Activated CD4-positive, alpha-beta T cell treated with anti-CD3 and anti-CD28 coated beads, Interleukin-2, amount 50 U/mL, for 16 hours (primary cell): ENCODE measurements at regions not wholly inside any gene's neighbourhood (a gene's known extent, or its start where the extent isn't known, plus 50 kb on each side); places are given as distances from the start of the nearest gene placed in this dataset.
"Not testable (repeated sequence)": the region's sequence is repeated elsewhere in the genome, so short reads cannot be mapped to it uniquely, and the experiment has no call there.

Source experiments
- DNase-seq: peaks from one replicate; pipeline ENCODE4 v3.0.0-alpha.2; 2020

DNA sequence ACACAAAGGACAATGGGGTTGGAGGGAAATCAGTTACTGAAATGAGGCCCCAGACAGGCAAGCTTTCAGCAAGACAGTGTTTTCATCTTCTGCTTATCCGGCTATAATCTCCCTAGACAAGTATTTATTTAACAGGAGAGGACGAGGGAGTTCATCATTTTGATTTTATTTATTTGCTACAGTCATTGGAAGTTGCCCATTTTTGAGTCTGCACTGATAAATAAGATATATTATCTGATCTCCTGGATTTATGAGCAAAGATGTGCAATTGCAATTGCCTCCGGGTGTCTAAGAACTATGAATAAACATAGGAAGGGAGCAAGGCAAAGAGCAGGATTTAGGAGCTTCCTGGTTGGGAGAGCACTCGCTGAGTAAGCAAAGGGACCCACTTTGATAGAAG, 263.2 kb upstream of the EDA2R start:
- no peak for DNase-seq

- no peak for DNase-seq
Observed at GRCh38 chrX:66900886-66901285, 262.0 kb upstream of the EDA2R start.

GRCh38 chrX:66892004-66892403, 253.1 kb upstream of the EDA2R start:
- no peak for DNase-seq

DNA sequence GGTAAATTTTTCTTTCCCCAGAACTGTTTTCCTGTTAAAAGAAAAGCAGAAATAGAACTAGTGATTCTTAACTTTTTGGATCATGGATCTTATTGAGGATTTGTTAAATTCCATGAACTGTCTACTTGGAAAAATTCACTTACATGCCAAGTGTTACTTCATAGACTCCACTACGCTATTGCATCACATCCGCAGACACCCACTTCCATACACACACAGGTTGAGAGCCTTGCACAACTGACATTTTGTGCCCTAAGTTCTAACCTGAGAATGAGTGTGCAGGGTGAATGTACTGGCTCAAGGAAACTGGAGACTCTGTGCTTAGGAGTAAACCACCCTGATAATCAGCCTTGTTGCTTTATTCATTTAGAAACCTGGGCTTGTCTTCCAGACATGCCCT, 250.5 kb upstream of the EDA2R start:
- no peak for DNase-seq

GRCh38 chrX:66882101-66882500, 243.2 kb upstream of the EDA2R start:
- DNase-seq: no peak

DNA sequence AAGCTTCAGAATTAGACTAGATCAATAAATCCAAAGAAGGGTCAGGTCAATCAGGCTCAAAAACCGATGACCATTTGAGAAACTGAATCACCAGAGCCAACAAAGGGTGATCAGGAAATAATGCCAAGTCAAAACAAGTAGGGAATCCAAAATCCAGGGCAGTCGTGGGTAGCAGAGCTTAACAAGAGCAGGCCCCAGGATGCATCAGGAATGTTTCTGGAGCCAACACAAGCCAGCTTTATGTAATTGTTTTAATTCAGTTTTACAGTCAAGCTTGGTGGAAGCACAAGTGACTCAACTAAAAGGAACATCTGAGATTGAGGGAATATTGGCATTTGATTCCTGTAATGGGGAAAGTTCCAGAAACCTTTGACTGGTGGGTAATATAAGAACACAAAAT, 237.9 kb upstream of the EDA2R start:
- no peak for DNase-seq

GRCh38 chrX:66872771-66873170, 233.9 kb upstream of the EDA2R start:
- DNase-seq: no peak

DNA sequence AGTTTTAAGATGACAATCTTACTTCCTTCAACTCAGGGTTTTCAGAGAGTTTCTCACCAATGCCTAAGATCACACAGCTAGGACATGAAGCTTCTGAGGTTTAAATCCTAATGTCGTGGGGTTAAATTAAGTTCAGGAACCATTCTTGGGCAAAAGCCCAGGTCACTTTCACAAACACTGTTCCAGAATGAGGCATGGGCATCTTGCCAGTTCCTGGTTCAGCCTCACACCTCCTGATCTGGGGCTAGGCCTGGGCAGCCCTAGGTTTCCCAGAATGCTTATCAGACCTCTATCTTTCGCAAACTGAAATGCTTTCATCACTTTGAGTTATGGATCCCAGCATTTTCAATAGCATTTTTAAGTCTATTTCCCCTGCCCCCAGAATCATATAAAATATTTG, 224.8 kb upstream of the EDA2R start:
- DNase-seq: no peak

GRCh38 chrX:66833426-66833825, 194.5 kb upstream of the EDA2R start:
- DNase-seq: peak; percentile 67

DNA sequence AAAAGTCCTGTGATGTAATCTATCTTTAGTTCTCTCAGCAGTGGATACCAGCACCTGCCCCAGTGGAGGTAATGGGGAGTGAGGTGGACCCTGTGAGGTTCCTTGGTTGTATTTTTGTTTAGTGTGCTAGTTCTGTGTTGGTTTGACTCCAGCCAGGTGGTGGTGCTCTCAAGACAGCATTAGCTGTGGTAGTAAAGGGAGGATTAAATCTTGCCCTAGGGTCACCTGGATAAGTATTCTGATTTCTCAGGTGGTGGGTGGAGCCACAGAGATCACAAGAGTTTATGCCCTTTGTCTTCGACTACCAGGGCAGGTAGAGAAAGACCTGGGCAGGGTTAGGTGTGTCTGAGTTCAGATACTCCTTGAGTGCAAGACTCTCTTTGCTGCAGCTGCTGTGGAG, 176.3 kb upstream of the EDA2R start:
- DNase-seq: no peak

DNA sequence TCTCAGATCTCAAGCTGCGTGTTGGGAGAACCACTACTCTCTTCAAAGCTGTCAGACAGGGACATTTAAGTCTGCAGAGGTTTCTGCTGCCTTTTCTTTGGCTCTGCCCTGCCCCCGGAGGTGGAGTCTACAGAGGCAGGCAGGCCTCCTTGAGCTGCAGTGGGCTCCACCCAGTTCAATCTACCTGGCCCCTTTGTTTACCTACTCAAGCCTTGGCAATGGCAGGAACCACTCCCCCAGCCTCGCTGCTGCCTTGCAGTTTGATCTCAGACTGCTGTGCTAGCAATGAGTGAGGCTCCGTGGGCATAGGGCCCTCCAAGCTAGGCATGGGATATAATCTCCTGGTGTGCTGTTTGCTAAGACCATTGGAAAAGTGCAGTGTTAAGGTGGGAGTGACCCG, 155.6 kb upstream of the EDA2R start:
- not testable (repeated sequence) for DNase-seq

GRCh38 chrX:66766318-66766717, 127.4 kb upstream of the EDA2R start:
- DNase-seq: no peak

DNA sequence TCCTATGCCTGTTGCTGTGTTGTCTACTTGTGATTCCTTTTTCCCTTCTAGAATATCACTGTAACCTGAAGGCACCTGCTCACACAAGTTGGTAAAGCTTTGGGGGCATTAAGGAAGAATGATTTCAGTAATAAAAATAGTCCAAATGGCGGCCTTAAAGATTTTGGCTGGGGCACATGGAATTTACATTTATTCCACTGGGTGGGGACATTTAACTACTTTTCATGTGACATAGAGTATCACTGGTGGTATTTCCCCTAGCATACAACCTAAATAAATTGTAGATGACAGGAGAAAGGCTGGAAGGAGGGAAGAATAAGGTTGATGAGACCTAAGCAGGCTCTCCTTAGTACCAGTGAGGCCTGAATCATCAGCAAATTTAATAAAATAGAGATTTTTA, 121.8 kb upstream of the EDA2R start:
- DNase-seq: no peak

DNA sequence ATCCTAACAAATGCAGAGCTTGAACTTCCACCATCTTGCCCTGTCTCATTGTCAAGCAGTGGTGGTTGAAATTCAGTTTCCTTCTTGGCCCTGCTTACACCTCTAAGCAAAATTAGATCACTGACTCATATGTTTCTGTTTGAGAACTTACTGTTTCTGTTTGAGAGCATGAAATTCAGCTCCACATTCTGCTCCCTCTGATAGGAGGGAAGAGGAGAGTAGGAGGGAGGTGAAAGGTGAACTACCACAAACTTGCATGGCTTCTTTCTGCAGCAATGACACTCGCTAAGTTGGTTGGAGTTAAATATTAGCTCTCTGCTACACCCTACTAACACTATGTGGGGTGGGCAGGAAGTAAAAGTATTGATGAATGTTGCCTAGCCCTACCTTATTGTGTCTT, 117.8 kb upstream of the EDA2R start:
- peak; percentile 1 for DNase-seq

DNA sequence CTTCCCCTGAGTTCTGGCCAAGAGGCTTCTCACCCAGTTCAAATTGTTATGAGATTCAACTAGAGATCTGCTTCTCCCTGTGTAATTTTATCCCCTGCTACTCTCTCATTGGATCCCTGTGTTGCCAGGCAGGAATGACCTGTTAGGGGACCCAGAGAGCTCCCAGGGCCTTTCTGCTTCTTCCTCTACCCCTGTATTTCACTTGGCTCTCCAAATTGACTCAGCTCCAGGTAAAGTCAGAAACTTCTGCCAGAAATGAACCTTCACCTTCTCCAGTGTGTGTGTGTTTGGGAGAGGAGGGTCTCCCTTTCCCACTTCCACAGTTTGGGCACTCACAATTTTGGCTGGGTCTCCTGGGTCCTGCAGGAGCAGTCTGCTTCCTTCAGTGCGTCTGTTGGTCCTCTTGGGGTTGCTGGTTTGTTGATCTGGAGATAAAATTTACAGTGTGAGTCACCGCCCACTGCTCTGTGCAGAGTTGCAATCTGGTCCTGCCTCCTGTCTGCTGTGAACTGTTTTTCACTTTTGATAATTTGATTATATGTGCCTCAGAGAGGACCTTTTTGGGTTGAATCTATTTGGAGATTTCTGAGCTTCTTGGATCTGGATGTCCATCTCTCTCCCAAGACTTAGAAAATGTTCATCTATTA, 112.4 kb upstream of the EDA2R start:
- no peak for DNase-seq

DNA sequence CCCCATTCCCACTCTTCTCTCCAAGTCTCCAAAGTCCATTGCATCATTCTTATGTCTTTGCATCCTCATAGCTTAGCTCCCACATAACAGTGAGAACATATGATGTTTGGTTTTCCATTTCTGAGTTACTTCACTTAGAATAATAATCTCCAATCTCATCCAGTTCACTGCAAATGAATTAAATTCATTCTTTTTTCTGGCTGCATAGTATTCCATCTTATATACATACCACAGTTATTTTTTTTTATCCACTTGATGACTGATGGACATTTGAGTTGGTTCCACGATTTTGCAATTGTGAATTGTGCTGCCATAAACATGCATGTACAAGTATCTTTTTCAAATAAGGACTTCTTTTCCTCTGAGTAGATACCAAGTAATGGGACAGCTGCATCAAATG, 105.6 kb upstream of the EDA2R start:
- DNase-seq: not testable (repeated sequence)

GRCh38 chrX:66731398-66731797, 92.5 kb upstream of the EDA2R start:
- DNase-seq: peak; percentile 43

GRCh38 chrX:66728818-66729271, 90.0 kb upstream of the EDA2R start:
- DNase-seq: peak; percentile 55

- DNase-seq: no peak
Observed at GRCh38 chrX:66717926-66718325, 79.0 kb upstream of the EDA2R start.

- DNase-seq: no peak
Observed at GRCh38 chrX:66698273-66699204, 59.7 kb upstream of the EDA2R start.

DNA sequence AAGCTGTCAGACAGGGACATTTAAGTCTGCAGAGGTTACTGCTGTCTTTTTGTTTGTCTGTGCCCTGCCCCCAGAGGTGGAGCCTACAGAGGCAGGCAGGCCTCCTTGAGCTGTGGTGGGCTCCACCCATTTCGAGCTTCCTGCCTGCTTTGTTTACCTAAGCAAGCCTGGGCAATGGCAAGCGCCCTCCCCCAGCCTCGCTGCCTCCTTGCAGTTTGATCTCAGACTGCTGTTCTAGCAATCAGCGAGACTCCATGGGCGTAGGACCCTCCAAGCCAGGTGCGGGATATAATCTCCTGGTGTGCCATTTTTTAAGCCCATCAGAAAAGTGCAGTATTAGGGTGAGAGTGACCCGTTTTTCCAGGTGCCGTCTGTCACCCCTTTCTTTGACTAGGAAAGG, 53.6 kb upstream of the EDA2R start:
- not testable (repeated sequence) for DNase-seq
